IMR-90 (cell line): ENCODE measurements at regions not wholly inside any gene's neighbourhood (a gene's known extent, or its start where the extent isn't known, plus 50 kb on each side); places are given as distances from the start of the nearest gene placed in this dataset.
"Not testable (repeated sequence)": the region's sequence is repeated elsewhere in the genome, so short reads cannot be mapped to it uniquely, and the experiment has no call there.

Source experiments
- ATAC-seq: fragments of 200-7000 bp; cut with Tn5 transposase; 2 replicates; pipeline ENCODE4 v1.9.1; 2020; ENCODE audit warnings: low read depth, mild to moderate bottlenecking, moderate library complexity
- BruUV-seq: library from RNA; stranded (reverse); fragments of 400-500 nt; replicated peaks from 2 replicates; lab custom pipeline; 2021; lab: Mats Ljungman, UMichigan
- CTCF ChIA-PET: fragments of 300-600 bp; formaldehyde crosslinking; extraction: SDS; loops from one replicate; lab custom pipeline; 2021; ENCODE audit warnings: antibody characterized with exemption; lab: Yijun Ruan, JAX
- POLR2A ChIA-PET: fragments of 300-600 bp; sonication (Branson Sonifier 250); formaldehyde crosslinking; loops from one replicate; lab custom pipeline; 2022; ENCODE audit warnings: antibody characterized with exemption; ENCODE audit not compliant: unreplicated experiment; lab: Charles Lee
- DNase-seq: peaks from one replicate; pipeline ENCODE4 v3.0.0; 2013
- H2AFZ ChIP-seq: replicated peaks from 2 replicates; pipeline ENCODE3; 2013; ENCODE audit warnings: low read length, mild to moderate bottlenecking; ENCODE audit not compliant: poor library complexity
- H2AK5ac ChIP-seq: 2 replicates; pipeline ENCODE4 v1.6.1; 2013; ENCODE audit warnings: low read depth, low read length, inconsistent platforms
- H2AK9ac ChIP-seq: replicated peaks from 2 replicates; pipeline ENCODE3; 2013; ENCODE audit warnings: mild to moderate bottlenecking, low read depth, low read length, moderate library complexity; ENCODE audit not compliant: poor library complexity
- H2BK120ac ChIP-seq: 2 replicates; pipeline ENCODE4 v1.6.1; 2013; ENCODE audit warnings: low read depth, low read length, inconsistent platforms
- H2BK15ac ChIP-seq: 3 replicates; pipeline ENCODE4 v1.6.1; 2013; ENCODE audit warnings: low read depth, low read length, inconsistent platforms
- H2BK20ac ChIP-seq: 2 replicates; pipeline ENCODE4 v1.6.1; 2013; ENCODE audit warnings: low read depth, mild to moderate bottlenecking, inconsistent platforms, low read length, moderate library complexity
- H2BK5ac ChIP-seq: 2 replicates; pipeline ENCODE4 v1.6.1; 2013; ENCODE audit warnings: mild to moderate bottlenecking, low read depth, low read length, inconsistent platforms; ENCODE audit not compliant: poor library complexity, severe bottlenecking
- H3K14ac ChIP-seq: replicated peaks from 2 replicates; pipeline ENCODE4 v1.6.1; 2013; ENCODE audit warnings: low read depth, low read length, inconsistent platforms
- H3K18ac ChIP-seq: 2 replicates; pipeline ENCODE4 v1.6.1; 2013; ENCODE audit warnings: low read depth, low read length, control low read depth
- H3K23ac ChIP-seq: 2 replicates; pipeline ENCODE4 v1.6.1; 2013; ENCODE audit warnings: low read depth, low read length, inconsistent platforms
- H3K27ac ChIP-seq: 2 replicates; pipeline ENCODE4 v1.5.1; 2013; ENCODE audit warnings: mild to moderate bottlenecking, control low read depth, low read length; ENCODE audit not compliant: insufficient read depth
- H3K27me3 ChIP-seq: 2 replicates; pipeline ENCODE4 v1.6.1; 2013; ENCODE audit warnings: low read length; ENCODE audit not compliant: control insufficient read depth, insufficient read depth
- H3K36me3 ChIP-seq: 2 replicates; pipeline ENCODE4 v1.6.1; 2013; ENCODE audit warnings: low read length, mixed read lengths; ENCODE audit not compliant: control insufficient read depth, insufficient read depth
- H3K4ac ChIP-seq: 2 replicates; pipeline ENCODE4 v1.6.1; 2013; ENCODE audit warnings: low read depth, low read length, inconsistent platforms
- H3K4me1 ChIP-seq: 2 replicates; pipeline ENCODE4 v1.6.1; 2013; ENCODE audit warnings: low read length, mixed read lengths; ENCODE audit not compliant: control insufficient read depth, insufficient read depth
- H3K4me2 ChIP-seq: 2 replicates; pipeline ENCODE4 v1.6.1; 2013; ENCODE audit warnings: low read depth, mild to moderate bottlenecking, control low read depth, low read length, moderate library complexity
- H3K4me3 ChIP-seq: 2 replicates; pipeline ENCODE4 v1.5.1; 2013; ENCODE audit warnings: low read depth, mild to moderate bottlenecking, control low read depth, low read length, moderate library complexity; ENCODE audit not compliant: insufficient read depth
- H3K56ac ChIP-seq: 2 replicates; pipeline ENCODE4 v1.6.1; 2013; ENCODE audit warnings: low read length, inconsistent platforms; ENCODE audit not compliant: insufficient read depth; ENCODE audit errors: extremely low read depth
- H3K79me1 ChIP-seq, 2 experiments: 2 replicates each; pipeline ENCODE4 v1.6.1; 2013; ENCODE audit warnings: low read length in 2 of 2, inconsistent platforms in 1 of 2, low read depth in 1 of 2
- H3K9ac ChIP-seq: 2 replicates; pipeline ENCODE4 v1.6.1; 2013; ENCODE audit warnings: low read depth, low read length, control low read depth
- H3K9me1 ChIP-seq: 2 replicates; pipeline ENCODE4 v1.6.1; 2013; ENCODE audit warnings: low read length, inconsistent platforms; ENCODE audit not compliant: insufficient read depth
- H3K9me3 ChIP-seq: 2 replicates; pipeline ENCODE4 v1.6.1; 2013; ENCODE audit warnings: low read length; ENCODE audit not compliant: control insufficient read depth, insufficient read depth
- H4K20me1 ChIP-seq: 2 replicates; pipeline ENCODE4 v1.6.1; 2013; ENCODE audit warnings: low read length, inconsistent platforms; ENCODE audit not compliant: insufficient read depth
- H4K5ac ChIP-seq: 2 replicates; pipeline ENCODE4 v1.6.1; 2013; ENCODE audit warnings: mild to moderate bottlenecking, low read depth, low read length, control low read depth
- H4K8ac ChIP-seq, 2 experiments: 2 replicates each; pipeline ENCODE4 v1.6.1; 2013; ENCODE audit warnings: low read depth in 2 of 2, low read length in 2 of 2, control low read depth in 1 of 2, inconsistent platforms in 1 of 2
- H4K91ac ChIP-seq: 2 replicates; pipeline ENCODE4 v1.6.1; 2013; ENCODE audit warnings: low read depth, low read length, inconsistent platforms; ENCODE audit not compliant: insufficient read depth
- MXI1 ChIP-seq: IDR thresholded peaks from 2 replicates; pipeline ENCODE4 v1.6.1; 2012; ENCODE audit warnings: low read depth, mild to moderate bottlenecking, low read length, moderate library complexity, borderline replicate concordance
- POLR2A ChIP-seq: IDR thresholded peaks from 2 replicates; pipeline ENCODE4 v1.6.1; 2012; ENCODE audit warnings: mild to moderate bottlenecking, low read depth, low read length
- RCOR1 ChIP-seq: IDR thresholded peaks from 2 replicates; pipeline ENCODE4 v1.6.1; 2012; ENCODE audit warnings: mild to moderate bottlenecking, low read length, improper control_type of control experiment; ENCODE audit not compliant: insufficient replicate concordance
- RFX5 ChIP-seq: IDR thresholded peaks from 2 replicates; pipeline ENCODE4 v1.8.0; 2012; ENCODE audit warnings: low read depth, mild to moderate bottlenecking, low read length, moderate library complexity
- WGBS, 2 experiments: methylation state at CpG; one replicate each; pipeline versions ENCODE4 v1.1.5 to v1.1.7; 2013; ENCODE audit warnings: missing lambda C conversion rate in 2 of 2; ENCODE audit not compliant: insufficient read length in 1 of 2; ENCODE audit errors: extremely low coverage in 2 of 2; 5-methylcytosine and 5-hydroxymethylcytosine counted together
- dilution Hi-C: fragments of 300-500 bp; cut with HindIII; formaldehyde crosslinking; loops from one replicate; pipeline ENCODE4 v1.14.3; 2018; ENCODE audit warnings: low sequenced_read_pairs; ENCODE audit not compliant: unreplicated experiment
- in situ Hi-C: fragments of 300-500 bp; cut with MboI; formaldehyde crosslinking; loops from 3 replicates; pipeline ENCODE4 v1.14.3; 2019; ENCODE audit warnings: low sequenced_read_pairs, inconsistent platforms, mixed read lengths
- intact Hi-C: fragments of 100-400 bp; cut with micrococcal nuclease; formaldehyde crosslinking; loops from 2 replicates; pipeline ENCODE4 v1.10.0; 2022

- intact Hi-C loops, result no loop called here
- dilution Hi-C loops, result no loop called here
- Histone ChIP-seq H3K4me1 (no peaks in the 10 kb centered on the region), H2BK5ac (no peak overlapping the region), H2BK20ac (no peak overlapping the region), H3K18ac (no peak overlapping the region), H2BK120ac (no peak overlapping the region), H2AK9ac (no peak overlapping the region), H4K8ac (no peak overlapping the region), H3K36me3 (no peaks in the 10 kb centered on the region), H3K27me3 (no peaks in the 10 kb centered on the region), H2AFZ (no peak overlapping the region), H3K4me2 (no peak overlapping the region), H4K20me1 (no peaks in the 10 kb centered on the region), H3K23ac (no peak overlapping the region), H4K5ac (no peak overlapping the region), H2AK5ac (no peak overlapping the region), H3K56ac (no peak overlapping the region), H2BK15ac (no peak overlapping the region), H3K9me3 (no peaks in the 10 kb centered on the region), H3K9ac (no peak overlapping the region), H3K14ac (no peak overlapping the region), H3K9me1 (no peaks in the 10 kb centered on the region), H3K27ac (no peak overlapping the region), H3K4ac (no peak overlapping the region), H3K79me1 (no peaks in the 10 kb centered on the region), H4K91ac (no peak overlapping the region), H3K4me3 (no peak overlapping the region)
- no peak for ATAC-seq
- no peak for TF ChIP-seq POLR2A
- no peak for TF ChIP-seq RFX5
- no peak for TF ChIP-seq MXI1
- no peak for TF ChIP-seq RCOR1
- no TSS peak for BruUV-seq
- in situ Hi-C loops, result no loop called here
- ChIA-PET CTCF (no interaction called here), POLR2A (no interaction called here)
- DNase-seq, result no peak
- WGBS, 2 experiments, result no CpG with 5 or more reads among the region's 2 CpGs
These were observed 175.1 kb downstream of the MATN1 start for GRCh38 chr1:30548294-30548693.

GRCh38 chr1:30547326-30547725, 176.1 kb downstream of the MATN1 start:
- H2BK5ac ChIP-seq, H4K91ac ChIP-seq, H3K9me3 ChIP-seq, DNase-seq, H2AK5ac ChIP-seq, H2BK120ac ChIP-seq, H3K4ac ChIP-seq, H4K5ac ChIP-seq, H2AK9ac ChIP-seq, H3K27ac ChIP-seq, H3K14ac ChIP-seq, H2AFZ ChIP-seq, H2BK15ac ChIP-seq, H3K27me3 ChIP-seq, BruUV-seq, H3K56ac ChIP-seq, H3K9me1 ChIP-seq, in situ Hi-C loops, intact Hi-C loops, H4K8ac ChIP-seq, H3K18ac ChIP-seq, dilution Hi-C loops, H3K79me1 ChIP-seq, H3K4me3 ChIP-seq, H3K23ac ChIP-seq, CTCF ChIA-PET, H3K4me1 ChIP-seq, H2BK20ac ChIP-seq, H3K36me3 ChIP-seq, POLR2A ChIA-PET, H3K4me2 ChIP-seq, H3K9ac ChIP-seq, H4K20me1 ChIP-seq, ATAC-seq: not testable (repeated sequence)
- no CpG with 5 or more reads among the region's 2 CpGs for WGBS, 2 experiments
